Osteocyte (in vitro differentiated cells): ENCODE measurements at regions not wholly inside any gene's neighbourhood (a gene's known extent, or its start where the extent isn't known, plus 50 kb on each side); places are given as distances from the start of the nearest gene placed in this dataset.

Experiments used
- DNase-seq: peaks from one replicate; pipeline ENCODE4 v3.0.0; 2021; ENCODE audit warnings: mixed read lengths; ENCODE audit not compliant: unreplicated experiment; ENCODE audit errors: extremely low spot score
- H3K27ac Mint-ChIP-seq: one replicate; pipeline ENCODE4 v1.8.0; 2021; ENCODE audit warnings: mild to moderate bottlenecking, mixed read lengths; ENCODE audit not compliant: unreplicated experiment
- H3K27me3 Mint-ChIP-seq: one replicate; pipeline ENCODE4 v1.8.0; 2021; ENCODE audit warnings: mixed read lengths; ENCODE audit not compliant: unreplicated experiment
- H3K36me3 Mint-ChIP-seq: one replicate; pipeline ENCODE4 v1.8.0; 2021; ENCODE audit warnings: mixed read lengths; ENCODE audit not compliant: unreplicated experiment
- H3K4me1 Mint-ChIP-seq: one replicate; pipeline ENCODE4 v1.8.0; 2021; ENCODE audit warnings: mixed read lengths; ENCODE audit not compliant: unreplicated experiment
- H3K4me3 Mint-ChIP-seq: one replicate; pipeline ENCODE4 v1.8.0; 2021; ENCODE audit warnings: mild to moderate bottlenecking, moderate library complexity, mixed read lengths; ENCODE audit not compliant: unreplicated experiment
- H3K9me3 Mint-ChIP-seq: one replicate; pipeline ENCODE4 v1.8.0; 2021; ENCODE audit warnings: mixed read lengths; ENCODE audit not compliant: unreplicated experiment
- CTCF ChIP-seq: fragments of 200-600 bp; sonication (generic); IDR thresholded peaks from 2 replicates; pipeline ENCODE4 v1.5.0; 2021; ENCODE audit warnings: antibody characterized with exemption, mild to moderate bottlenecking, moderate library complexity

GRCh38 chrX:6456196-6456595 lies 78.7 kb downstream of the VCX3A start:
- H3K4me1 Mint-ChIP-seq = no peaks in the 10 kb centered on the region
- H3K27ac Mint-ChIP-seq = no peak overlapping the region
- no peak overlapping the region for H3K4me3 Mint-ChIP-seq
- H3K9me3 Mint-ChIP-seq = peaks cover 39% of the 10 kb centered on the region
- TF ChIP-seq CTCF = no peak
- no peaks in the 10 kb centered on the region for H3K36me3 Mint-ChIP-seq
- DNase-seq = no peak
- no peaks in the 10 kb centered on the region for H3K27me3 Mint-ChIP-seq

- Mint-ChIP-seq H3K4me1 (no peaks in the 10 kb centered on the region), H3K36me3 (no peaks in the 10 kb centered on the region), H3K27ac (no peak overlapping the region), H3K27me3 (no peaks in the 10 kb centered on the region), H3K9me3 (peaks cover 22% of the 10 kb centered on the region), H3K4me3 (no peak overlapping the region)
- DNase-seq = no peak
- TF ChIP-seq CTCF = no peak
Measured at GRCh38 chrX:6449946-6450345, 85.0 kb downstream of the VCX3A start.

GRCh38 chrX:6448003-6448402 lies 86.9 kb downstream of the VCX3A start:
- H3K4me1 Mint-ChIP-seq = no peaks in the 10 kb centered on the region
- no peak overlapping the region for H3K27ac Mint-ChIP-seq
- DNase-seq = no peak

GRCh38 chrX:6446582-6446981 lies 88.3 kb downstream of the VCX3A start:
- H3K36me3 Mint-ChIP-seq = no peaks in the 10 kb centered on the region
- no peaks in the 10 kb centered on the region for H3K27me3 Mint-ChIP-seq
- H3K27ac Mint-ChIP-seq = no peak overlapping the region
- H3K4me3 Mint-ChIP-seq = no peak overlapping the region
- DNase-seq = no peak
- no peak for TF ChIP-seq CTCF
- no peaks in the 10 kb centered on the region for H3K4me1 Mint-ChIP-seq
- peaks cover 26% of the 10 kb centered on the region for H3K9me3 Mint-ChIP-seq

More at GRCh38 chrX:6448003-6448402, 86.9 kb downstream of the VCX3A start:
- H3K9me3 Mint-ChIP-seq = peaks cover 25% of the 10 kb centered on the region
- no peaks in the 10 kb centered on the region for H3K27me3 Mint-ChIP-seq
- TF ChIP-seq CTCF = no peak
- no peaks in the 10 kb centered on the region for H3K36me3 Mint-ChIP-seq
- no peak overlapping the region for H3K4me3 Mint-ChIP-seq

- peaks cover 33% of the 10 kb centered on the region for H3K9me3 Mint-ChIP-seq
- no peak overlapping the region for H3K4me3 Mint-ChIP-seq
- H3K4me1 Mint-ChIP-seq = no peaks in the 10 kb centered on the region
- H3K27ac Mint-ChIP-seq = no peak overlapping the region
- no peak for TF ChIP-seq CTCF
- no peaks in the 10 kb centered on the region for H3K36me3 Mint-ChIP-seq
- DNase-seq = no peak
- no peaks in the 10 kb centered on the region for H3K27me3 Mint-ChIP-seq
Measured at GRCh38 chrX:6440648-6441047, 94.3 kb downstream of the VCX3A start.
